ENCODE measurements at regions not wholly inside any gene's neighbourhood (a gene's known extent, or its start where the extent isn't known, plus 50 kb on each side); places are given as distances from the start of the nearest gene placed in this dataset.

DNA sequence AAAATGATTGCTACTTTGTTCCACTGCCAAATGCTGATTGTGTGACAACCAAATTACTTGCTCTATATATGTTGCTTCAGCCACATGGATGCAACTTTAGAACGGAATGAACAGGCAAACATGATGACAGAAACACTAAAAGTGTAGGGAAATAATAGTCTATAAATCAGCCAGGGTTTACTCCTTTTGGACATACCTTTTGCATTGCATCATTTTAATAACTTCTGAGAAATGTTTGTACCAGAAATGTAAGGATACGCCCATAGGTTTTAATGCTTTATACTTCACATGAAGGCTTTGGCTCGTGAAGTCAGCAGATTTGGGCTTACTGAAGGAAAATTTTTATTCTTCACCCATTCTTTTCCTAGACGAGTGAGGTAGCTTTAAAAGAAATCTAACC is 141.0 kb downstream of the POSTN start:
- DNase-seq (ENCODE audit: low spot score) = no peak
- no peak for TF ChIP-seq TEAD3 (CRISPR knock-in tag; optimal IDR thresholded peaks at IDR 0.05; ENCODE audit: borderline replicate concordance)
- no peak for TF ChIP-seq SMAD9 (CRISPR knock-in tag; IDR thresholded peaks at IDR 0.05)
- no peak for TF ChIP-seq ZNF788 (CRISPR knock-in tag; IDR thresholded peaks at IDR 0.05; ENCODE audit: borderline replicate concordance)
- no peak for TF ChIP-seq ATM (IDR thresholded peaks at IDR 0.05; ENCODE audit: borderline replicate concordance)
- TF ChIP-seq ZNF660 (CRISPR knock-in tag; IDR thresholded peaks at IDR 0.05; ENCODE audit: borderline replicate concordance, low read depth) = no peak
- TF ChIP-seq XRCC5 (optimal IDR thresholded peaks at IDR 0.05; ENCODE audit: low read length) = no peak
- TF ChIP-seq ZNF563 (CRISPR knock-in tag; IDR thresholded peaks at IDR 0.05) = no peak
- TF ChIP-seq TAF15 (IDR thresholded peaks at IDR 0.05; ENCODE audit: low read depth, low read length, poor library complexity, severe bottlenecking) = no peak
- no peak for TF ChIP-seq RFX5 (IDR thresholded peaks at IDR 0.05; ENCODE audit: low read depth, low read length)
- in situ Hi-C loops (cut with HindIII; ENCODE audit: extremely low pct_ligation_motif_present, low pct_unique_long_range_greater_than_20kb) (no loop called here), intact Hi-C loops (cut with micrococcal nuclease; ENCODE audit: unreplicated experiment) (no loop called here)
- FAIRE-seq = no peak
- no peaks in the 10 kb centered on the region for H3K9me3 ChIP-seq (ENCODE audit: low read length)
- BruUV-seq (replicated peaks) = no TSS peak
- no peaks in the 10 kb centered on the region for H3K4me1 ChIP-seq (ENCODE audit: insufficient read depth, low read length)
- H3K9ac ChIP-seq (ENCODE audit: insufficient read depth, low read depth, low read length) = no peak overlapping the region
- H3K4me2 ChIP-seq (ENCODE audit: low read depth, low read length) = no peak overlapping the region
- H3K4me3 ChIP-seq (replicated peaks in 1 of 3; ENCODE audit: insufficient read depth in 1 of 3, low read depth in 2 of 3, low read length in 3 of 3) = no peak overlapping the region
- H3K27ac ChIP-seq (ENCODE audit: extremely low read length, insufficient read depth, low read length) = no peak overlapping the region
- ChIA-PET POLR2A (no interaction called here), CTCF (ENCODE audit: low intra/inter-chr PET ratio, low total read pairs) (no interaction called here)
- H4K20me1 ChIP-seq (ENCODE audit: insufficient read depth, low read length) = no peaks in the 10 kb centered on the region
- H2AFZ ChIP-seq (ENCODE audit: low read length) = no peak overlapping the region
- no peaks in the 10 kb centered on the region; a peak in 1 of 5 replicates for H3K27me3 ChIP-seq (ENCODE audit: control insufficient read depth in 1 of 2, insufficient read depth in 2 of 2, low read length in 2 of 2)
- no peaks in the 10 kb centered on the region for H3K79me2 ChIP-seq (ENCODE audit: insufficient read depth, low read length)
- no peak for ATAC-seq
- 23% methylated on average over 4 of the region's 4 CpGs for WGBS (ENCODE audit: low lambda C conversion rate)
- no peaks in the 10 kb centered on the region for H3K36me3 ChIP-seq (replicated peaks in 1 of 2; ENCODE audit: control insufficient read depth in 1 of 2, insufficient read depth in 2 of 2, low read length in 2 of 2)

DNA sequence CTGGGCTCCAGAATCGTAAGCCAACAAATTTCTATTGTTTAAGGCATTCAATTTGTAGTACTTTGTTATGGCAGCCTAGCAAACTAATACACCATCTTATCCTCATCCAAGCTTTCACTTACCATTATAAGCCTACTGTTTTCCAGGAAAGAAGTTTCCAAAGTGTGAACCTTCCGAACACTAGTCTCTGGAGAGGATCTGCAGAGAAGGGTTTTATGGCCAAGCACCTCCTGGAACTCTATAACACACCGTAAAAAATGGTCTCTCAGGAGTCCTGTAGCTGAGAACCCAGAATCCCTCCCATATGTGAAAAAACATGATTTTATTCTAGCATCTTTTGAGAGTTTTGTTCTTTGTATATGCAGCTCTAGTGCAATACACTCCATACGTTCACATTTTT is 142.1 kb downstream of the POSTN start:
- Histone ChIP-seq H3K27ac (ENCODE audit: extremely low read length, insufficient read depth, low read length) (no peak overlapping the region), H3K4me1 (ENCODE audit: insufficient read depth, low read length) (no peaks in the 10 kb centered on the region), H3K4me3 (replicated peaks in 1 of 3; ENCODE audit: insufficient read depth in 1 of 3, low read depth in 2 of 3, low read length in 3 of 3) (no peak overlapping the region), H3K27me3 (ENCODE audit: control insufficient read depth in 1 of 2, insufficient read depth in 2 of 2, low read length in 2 of 2) (no peaks in the 10 kb centered on the region; a peak in 1 of 5 replicates), H3K9me3 (ENCODE audit: low read length) (no peaks in the 10 kb centered on the region), H2AFZ (ENCODE audit: low read length) (no peak overlapping the region), H4K20me1 (ENCODE audit: insufficient read depth, low read length) (no peaks in the 10 kb centered on the region), H3K9ac (ENCODE audit: insufficient read depth, low read depth, low read length) (no peak overlapping the region), H3K79me2 (ENCODE audit: insufficient read depth, low read length) (no peaks in the 10 kb centered on the region), H3K4me2 (ENCODE audit: low read depth, low read length) (no peak overlapping the region), H3K36me3 (replicated peaks in 1 of 2; ENCODE audit: control insufficient read depth in 1 of 2, insufficient read depth in 2 of 2, low read length in 2 of 2) (no peaks in the 10 kb centered on the region)
- intact Hi-C loops (cut with micrococcal nuclease; ENCODE audit: unreplicated experiment) (no loop called here), in situ Hi-C loops (cut with HindIII; ENCODE audit: extremely low pct_ligation_motif_present, low pct_unique_long_range_greater_than_20kb) (no loop called here)
- ChIA-PET POLR2A (no interaction called here), CTCF (ENCODE audit: low intra/inter-chr PET ratio, low total read pairs) (no interaction called here)
- DNase-seq (ENCODE audit: low spot score) = no peak
- BruUV-seq (replicated peaks) = no TSS peak
- no peak for TF ChIP-seq PLRG1 (conservative IDR thresholded peaks at IDR 0.05)
- WGBS (ENCODE audit: low lambda C conversion rate) = 2% methylated on average over 4 of the region's 4 CpGs
- FAIRE-seq = no peak
- ATAC-seq = no peak

All from HepG2 (cell line).